CD4-positive, alpha-beta T cell treated with Interleukin-12 subunit alpha and Interleukin-12 subunit beta, for 1 hour (primary cell): ENCODE measurements at regions not wholly inside any gene's neighbourhood (a gene's known extent, or its start where the extent isn't known, plus 50 kb on each side); places are given as distances from the start of the nearest gene placed in this dataset.
"Not testable (repeated sequence)": the region's sequence is repeated elsewhere in the genome, so short reads cannot be mapped to it uniquely, and the experiment has no call there.

ENCODE experiments used
- DNase-seq: peaks from one replicate; pipeline ENCODE4 v3.0.0-alpha.2; 2020

- no peak for DNase-seq
These were observed 227.8 kb upstream of the RBBP8 start for GRCh38 chr18:22705328-22705727.

- not testable (repeated sequence) for DNase-seq
These were observed 227.1 kb upstream of the RBBP8 start for GRCh38 chr18:22706025-22706424.

- DNase-seq, result no peak
These were observed 223.7 kb upstream of the RBBP8 start for GRCh38 chr18:22709288-22710060.

- no peak for DNase-seq
These were observed 222.4 kb upstream of the RBBP8 start for GRCh38 chr18:22710673-22711191.

- no peak for DNase-seq
These were observed 221.9 kb upstream of the RBBP8 start for GRCh38 chr18:22711192-22711685.

GRCh38 chr18:22713511-22713910, 219.6 kb upstream of the RBBP8 start:
- no peak for DNase-seq

- DNase-seq, result not testable (repeated sequence)
These were observed 215.6 kb upstream of the RBBP8 start for GRCh38 chr18:22717536-22717935.

- no peak for DNase-seq
These were observed 209.9 kb upstream of the RBBP8 start for GRCh38 chr18:22723221-22723620.

- DNase-seq, result no peak
These were observed 209.4 kb upstream of the RBBP8 start for GRCh38 chr18:22723773-22724172.

- no peak for DNase-seq
These were observed 206.7 kb upstream of the RBBP8 start for GRCh38 chr18:22726469-22726868.

- no peak for DNase-seq
These were observed 205.1 kb upstream of the RBBP8 start for GRCh38 chr18:22728016-22728415.

- DNase-seq, result no peak
These were observed 204.5 kb upstream of the RBBP8 start for GRCh38 chr18:22728481-22729105.

GRCh38 chr18:22731398-22731797, 201.7 kb upstream of the RBBP8 start:
- DNase-seq, result no peak

- DNase-seq, result no peak
These were observed 198.9 kb upstream of the RBBP8 start for GRCh38 chr18:22734105-22734661.

GRCh38 chr18:22734791-22735627, 198.1 kb upstream of the RBBP8 start:
- no peak for DNase-seq

GRCh38 chr18:22737054-22737453, 196.1 kb upstream of the RBBP8 start:
- DNase-seq, result no peak

- no peak for DNase-seq
These were observed 194.0 kb upstream of the RBBP8 start for GRCh38 chr18:22739061-22739642.

GRCh38 chr18:22739789-22740188, 193.3 kb upstream of the RBBP8 start:
- DNase-seq, result no peak

GRCh38 chr18:22741318-22741717, 191.8 kb upstream of the RBBP8 start:
- DNase-seq, result no peak

GRCh38 chr18:22742409-22742808, 190.7 kb upstream of the RBBP8 start:
- no peak for DNase-seq

- no peak for DNase-seq
These were observed 187.2 kb upstream of the RBBP8 start for GRCh38 chr18:22745966-22746365.

- no peak for DNase-seq
These were observed 181.1 kb upstream of the RBBP8 start for GRCh38 chr18:22752014-22752413.
